K562 (cell line): ENCODE measurements at regions not wholly inside any gene's neighbourhood (a gene's known extent, or its start where the extent isn't known, plus 50 kb on each side); places are given as distances from the start of the nearest gene placed in this dataset.

ENCODE experiments used
- CTCF ChIP-seq, 3 experiments: IDR thresholded peaks in 2 of 3; conservative IDR thresholded peaks in 1 of 3; 2 replicates each; pipeline ENCODE4 v1.5.1; 2011 to 2012; ENCODE audit warnings: low read length in 3 of 3, mild to moderate bottlenecking in 3 of 3, control low read depth in 2 of 3, improper control_type of control experiment in 1 of 3, inconsistent platforms in 1 of 3, low read depth in 1 of 3, mixed read lengths in 1 of 3, moderate library complexity in 1 of 3; ENCODE audit not compliant: insufficient read depth in 2 of 3
- ETV6 ChIP-seq, 3 experiments: fragments of 150-350 bp in 1 of 3; sonication (generic) in 1 of 3; formaldehyde crosslinking in 1 of 3; IDR thresholded peaks; 2 replicates each; pipeline versions ENCODE4 v1.6.1 to v1.8.0; 2014 to 2022; ENCODE audit warnings: borderline replicate concordance in 2 of 3, low read depth in 2 of 3, antibody characterized with exemption in 1 of 3, low read length in 1 of 3, mild to moderate bottlenecking in 1 of 3, missing genetic modification reagents in 1 of 3
- EZH2 ChIP-seq: IDR thresholded peaks from 2 replicates; pipeline ENCODE4 v1.6.1; 2012; ENCODE audit warnings: low read depth, mild to moderate bottlenecking, inconsistent platforms, low read length, borderline replicate concordance
- NEUROD1 ChIP-seq: fragments of 150-350 bp; IDR thresholded peaks from 2 replicates; pipeline ENCODE4 v1.6.1; 2014; ENCODE audit warnings: borderline replicate concordance, low read length, low read depth; ENCODE audit not compliant: partially characterized antibody
- PKNOX1 ChIP-seq: fragments of 450-650 bp; IDR thresholded peaks from 2 replicates; pipeline ENCODE4 v1.6.1; 2016
- SIRT6 ChIP-seq: IDR thresholded peaks from one replicate; pipeline ENCODE4 v1.6.1; 2012; ENCODE audit warnings: low read depth, mild to moderate bottlenecking, control low read depth, inconsistent platforms, low read length, moderate library complexity

GRCh38 chr12:102673606-102674005 lies 193.2 kb upstream of the IGF1 start:
- no peak for TF ChIP-seq ETV6 (IDR thresholded peaks at IDR 0.05; ENCODE audit: borderline replicate concordance in 1 of 2, low read depth in 2 of 2, low read length in 1 of 2)
- no peak for TF ChIP-seq ETV6 (CRISPR knock-in tag; IDR thresholded peaks at IDR 0.05; ENCODE audit: borderline replicate concordance)
- no peak for TF ChIP-seq CTCF (IDR thresholded peaks at IDR 0.05 in 2 of 3, conservative IDR thresholded peaks at IDR 0.05 in 1 of 3; ENCODE audit: insufficient read depth in 2 of 3, low read depth in 1 of 3, low read length in 3 of 3)
- TF ChIP-seq NEUROD1 = no peak
- no peak for TF ChIP-seq EZH2
- no peak for TF ChIP-seq PKNOX1
- TF ChIP-seq SIRT6 = no peak
